A549 (cell line): ENCODE measurements at regions not wholly inside any gene's neighbourhood (a gene's known extent, or its start where the extent isn't known, plus 50 kb on each side); places are given as distances from the start of the nearest gene placed in this dataset.

Experiments used
- ATAC-seq, 2 experiments: fragments of 200-7000 bp in 1 of 2; fragments of >200 bp in 1 of 2; cut with Nextera tagmentation in 1 of 2; cut with Tn5 transposase in 1 of 2; 3 replicates each; pipeline versions ENCODE4 v1.8.0 to v1.9.1; 2018 to 2020; ENCODE audit warnings: mild to moderate bottlenecking in 1 of 2, moderate library complexity in 1 of 2
- CTCF ChIA-PET: fragments of 300-600 bp; sonication (Branson Sonifier 250); formaldehyde crosslinking; extraction: SDS; loops from one replicate; lab custom pipeline; 2021; ENCODE audit warnings: antibody characterized with exemption, inconsistent platforms; lab: Yijun Ruan, JAX
- POLR2A ChIA-PET: fragments of 350-600 bp; formaldehyde crosslinking; extraction: SDS; loops from one replicate; lab custom pipeline; 2021; ENCODE audit warnings: antibody characterized with exemption, inconsistent platforms; lab: Yijun Ruan, JAX
- DNase-seq, 2 experiments: peaks; one replicate each; pipeline versions ENCODE4 v3.0.0 to v3.0.0-alpha.2; 2011 to 2016; ENCODE audit warnings: low read depth in 1 of 2, low spot score in 1 of 2
- FAIRE-seq: peaks from 2 replicates; lab custom pipeline; 2011; peaks lifted over from hg19 to GRCh38; lab: Jason Lieb, UNC
- H3K27ac ChIP-seq, 2 experiments: fragments of >200 bp; sonication (Bioruptor Twin); formaldehyde crosslinking; 3 replicates each; pipeline ENCODE4 v1.5.1; 2016 to 2017
- H3K4me1 ChIP-seq: fragments of >200 bp; sonication (Bioruptor Twin); formaldehyde crosslinking; 3 replicates; pipeline ENCODE4 v1.6.1; 2016
- H3K4me2 ChIP-seq: fragments of >200 bp; sonication (Bioruptor Twin); formaldehyde crosslinking; 3 replicates; pipeline ENCODE4 v1.6.1; 2016
- H3K4me3 ChIP-seq: fragments of >200 bp; sonication (Bioruptor Twin); formaldehyde crosslinking; 3 replicates; pipeline ENCODE4 v1.5.1; 2016
- H3K9me3 ChIP-seq: fragments of >200 bp; sonication (Bioruptor Twin); formaldehyde crosslinking; 3 replicates; pipeline ENCODE4 v1.6.1; 2016
- CBX2 ChIP-seq: fragments of 200-600 bp; sonication (generic); IDR thresholded peaks from 2 replicates; pipeline ENCODE4 v1.6.1; 2016; ENCODE audit warnings: low read depth, mild to moderate bottlenecking, borderline replicate concordance
- FOSB ChIP-seq: fragments of 250-450 bp; sonication (Bioruptor Pico); IDR thresholded peaks from 2 replicates; pipeline ENCODE4 v1.5.0; 2020; ENCODE audit warnings: mild to moderate bottlenecking, moderate library complexity
- FOSL2 ChIP-seq, 2 experiments: fragments of 450-650 bp in 1 of 2; fragments of >200 bp in 1 of 2; sonication (Bioruptor Twin) in 1 of 2; formaldehyde crosslinking; IDR thresholded peaks; 2 replicates each; pipeline versions ENCODE4 v1.5.0 to v1.6.1; 2016 to 2020; ENCODE audit warnings: mild to moderate bottlenecking in 1 of 2, moderate library complexity in 1 of 2
- GATA3 ChIP-seq: IDR thresholded peaks from 2 replicates; pipeline ENCODE4 v1.6.1; 2012; ENCODE audit warnings: borderline replicate concordance
- HDAC2 ChIP-seq: fragments of 200-600 bp; sonication (generic); IDR thresholded peaks from 2 replicates; pipeline ENCODE4 v1.6.1; 2016
- HEYL ChIP-seq: fragments of 250-450 bp; sonication (Bioruptor Pico); IDR thresholded peaks from 2 replicates; pipeline ENCODE4 v1.8.0; 2021; ENCODE audit warnings: mild to moderate bottlenecking, moderate library complexity
- KDM1A ChIP-seq: fragments of 200-600 bp; sonication (generic); IDR thresholded peaks from 2 replicates; pipeline ENCODE4 v1.6.1; 2016; ENCODE audit warnings: low read depth, mild to moderate bottlenecking
- KDM5A ChIP-seq: fragments of 200-600 bp; sonication (generic); IDR thresholded peaks from 2 replicates; pipeline ENCODE4 v1.6.1; 2016; ENCODE audit warnings: antibody characterized with exemption, mild to moderate bottlenecking
- NFE2L2 ChIP-seq: fragments of 150-350 bp; conservative IDR thresholded peaks from 2 replicates; pipeline ENCODE4 v1.6.1; 2014; ENCODE audit warnings: low read length
- NR3C1 ChIP-seq: fragments of >200 bp; sonication (Bioruptor Twin); formaldehyde crosslinking; IDR thresholded peaks from 3 replicates; pipeline ENCODE4 v1.6.1; 2017
- PHF8 ChIP-seq: fragments of 200-600 bp; sonication (generic); IDR thresholded peaks from 2 replicates; pipeline ENCODE4 v1.6.1; 2016; ENCODE audit warnings: low read depth, mild to moderate bottlenecking, antibody characterized with exemption, moderate library complexity, borderline replicate concordance
- RAD21 ChIP-seq, 2 experiments: fragments of >200 bp in 1 of 2; sonication (Bioruptor Twin) in 1 of 2; formaldehyde crosslinking in 1 of 2; IDR thresholded peaks in 1 of 2; conservative IDR thresholded peaks in 1 of 2; 2 replicates in 1 of 2; 3 replicates in 1 of 2; pipeline ENCODE4 v1.6.1; 2012 to 2018; ENCODE audit warnings: inconsistent platforms in 1 of 2
- RCOR1 ChIP-seq: fragments of 150-350 bp; IDR thresholded peaks from 2 replicates; pipeline ENCODE4 v1.6.1; 2014; ENCODE audit warnings: antibody characterized with exemption, low read length, low read depth
- SMC3 ChIP-seq: fragments of >200 bp; sonication (Bioruptor Twin); formaldehyde crosslinking; IDR thresholded peaks from 3 replicates; pipeline ENCODE4 v1.6.1; 2018; ENCODE audit warnings: inconsistent platforms
- SREBF2 ChIP-seq: fragments of 450-650 bp; IDR thresholded peaks from 2 replicates; pipeline ENCODE4 v1.6.1; 2014; ENCODE audit warnings: mild to moderate bottlenecking, moderate library complexity
- WGBS: methylation state at CpG from one replicate; pipeline ENCODE4 v1.1.6; 2017; ENCODE audit errors: missing lambda C conversion rate; 5-methylcytosine and 5-hydroxymethylcytosine counted together
- TF ChIP-seq, protein P1 (sequence below): fragments of 250-450 bp; sonication (Bioruptor Pico); IDR thresholded peaks from 2 replicates; pipeline ENCODE4 v1.5.0; 2020; ENCODE audit warnings: low read depth, mild to moderate bottlenecking, moderate library complexity
- TF ChIP-seq, protein P2 (sequence below): fragments of >200 bp; sonication (Bioruptor Twin); formaldehyde crosslinking; IDR thresholded peaks from 3 replicates; pipeline ENCODE4 v1.5.1; 2016
- TF ChIP-seq, protein P3 (sequence below): fragments of >200 bp; sonication (Bioruptor Twin); formaldehyde crosslinking; IDR thresholded peaks from 2 replicates; pipeline ENCODE4 v1.6.1; 2016
- TF ChIP-seq, protein P4 (sequence below): IDR thresholded peaks from 2 replicates; pipeline ENCODE4 v1.6.1; 2012
- TF ChIP-seq, protein P5 (sequence below): fragments of 450-650 bp; IDR thresholded peaks from 2 replicates; pipeline ENCODE4 v1.6.1; 2014; ENCODE audit warnings: antibody characterized with exemption
- TF ChIP-seq, protein P6 (sequence below): IDR thresholded peaks from 2 replicates; pipeline ENCODE4 v1.6.1; 2012

DNA sequence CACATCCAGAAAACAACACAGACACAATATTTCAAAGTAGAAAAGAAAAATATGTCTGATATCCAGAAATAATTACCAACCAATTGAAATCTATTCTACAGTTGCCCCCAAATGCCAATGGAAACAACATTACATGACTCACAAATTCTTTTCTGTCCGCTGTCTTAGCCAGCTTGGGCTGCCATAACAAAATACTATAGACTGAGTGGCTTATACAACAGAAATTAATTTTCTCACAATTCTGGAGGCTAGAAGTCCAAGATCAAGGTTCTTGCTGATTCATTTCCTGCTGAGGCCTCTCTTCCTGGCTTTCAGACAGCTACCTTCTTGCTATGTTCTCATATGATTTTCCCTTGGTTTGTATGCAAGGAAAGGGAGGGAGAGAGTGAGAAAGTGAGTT lies 698.1 kb downstream of the DHX35 start:
- H3K4me1 ChIP-seq = no peaks in the 10 kb centered on the region
- TF ChIP-seq, protein P1, sequence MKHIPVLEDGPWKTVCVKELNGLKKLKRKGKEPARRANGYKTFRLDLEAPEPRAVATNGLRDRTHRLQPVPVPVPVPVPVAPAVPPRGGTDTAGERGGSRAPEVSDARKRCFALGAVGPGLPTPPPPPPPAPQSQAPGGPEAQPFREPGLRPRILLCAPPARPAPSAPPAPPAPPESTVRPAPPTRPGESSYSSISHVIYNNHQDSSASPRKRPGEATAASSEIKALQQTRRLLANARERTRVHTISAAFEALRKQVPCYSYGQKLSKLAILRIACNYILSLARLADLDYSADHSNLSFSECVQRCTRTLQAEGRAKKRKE (CRISPR knock-in tag) = no peak
- TF ChIP-seq PHF8 = no peak
- TF ChIP-seq HEYL (CRISPR knock-in tag) = no peak
- TF ChIP-seq FOSB (CRISPR knock-in tag) = no peak
- TF ChIP-seq KDM5A = no peak
- no peak for TF ChIP-seq NR3C1
- no peak for TF ChIP-seq KDM1A
- TF ChIP-seq SMC3 = no peak
- TF ChIP-seq CBX2 = no peak
- no peak for TF ChIP-seq FOSL2 (IDR thresholded peaks at IDR 0.05)
- no peak for TF ChIP-seq FOSL2 (CRISPR knock-in tag; IDR thresholded peaks at IDR 0.05)
- TF ChIP-seq, protein P2, sequence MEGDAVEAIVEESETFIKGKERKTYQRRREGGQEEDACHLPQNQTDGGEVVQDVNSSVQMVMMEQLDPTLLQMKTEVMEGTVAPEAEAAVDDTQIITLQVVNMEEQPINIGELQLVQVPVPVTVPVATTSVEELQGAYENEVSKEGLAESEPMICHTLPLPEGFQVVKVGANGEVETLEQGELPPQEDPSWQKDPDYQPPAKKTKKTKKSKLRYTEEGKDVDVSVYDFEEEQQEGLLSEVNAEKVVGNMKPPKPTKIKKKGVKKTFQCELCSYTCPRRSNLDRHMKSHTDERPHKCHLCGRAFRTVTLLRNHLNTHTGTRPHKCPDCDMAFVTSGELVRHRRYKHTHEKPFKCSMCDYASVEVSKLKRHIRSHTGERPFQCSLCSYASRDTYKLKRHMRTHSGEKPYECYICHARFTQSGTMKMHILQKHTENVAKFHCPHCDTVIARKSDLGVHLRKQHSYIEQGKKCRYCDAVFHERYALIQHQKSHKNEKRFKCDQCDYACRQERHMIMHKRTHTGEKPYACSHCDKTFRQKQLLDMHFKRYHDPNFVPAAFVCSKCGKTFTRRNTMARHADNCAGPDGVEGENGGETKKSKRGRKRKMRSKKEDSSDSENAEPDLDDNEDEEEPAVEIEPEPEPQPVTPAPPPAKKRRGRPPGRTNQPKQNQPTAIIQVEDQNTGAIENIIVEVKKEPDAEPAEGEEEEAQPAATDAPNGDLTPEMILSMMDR = no peak
- no peak for TF ChIP-seq RAD21 (conservative IDR thresholded peaks at IDR 0.05 in 1 of 2, IDR thresholded peaks at IDR 0.05 in 1 of 2)
- TF ChIP-seq, protein P3, sequence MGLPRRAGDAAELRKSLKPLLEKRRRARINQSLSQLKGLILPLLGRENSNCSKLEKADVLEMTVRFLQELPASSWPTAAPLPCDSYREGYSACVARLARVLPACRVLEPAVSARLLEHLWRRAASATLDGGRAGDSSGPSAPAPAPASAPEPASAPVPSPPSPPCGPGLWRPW = no peak
- TF ChIP-seq, protein P4, sequence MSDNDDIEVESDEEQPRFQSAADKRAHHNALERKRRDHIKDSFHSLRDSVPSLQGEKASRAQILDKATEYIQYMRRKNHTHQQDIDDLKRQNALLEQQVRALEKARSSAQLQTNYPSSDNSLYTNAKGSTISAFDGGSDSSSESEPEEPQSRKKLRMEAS = no peak
- no peak for TF ChIP-seq HDAC2
- TF ChIP-seq, protein P5, sequence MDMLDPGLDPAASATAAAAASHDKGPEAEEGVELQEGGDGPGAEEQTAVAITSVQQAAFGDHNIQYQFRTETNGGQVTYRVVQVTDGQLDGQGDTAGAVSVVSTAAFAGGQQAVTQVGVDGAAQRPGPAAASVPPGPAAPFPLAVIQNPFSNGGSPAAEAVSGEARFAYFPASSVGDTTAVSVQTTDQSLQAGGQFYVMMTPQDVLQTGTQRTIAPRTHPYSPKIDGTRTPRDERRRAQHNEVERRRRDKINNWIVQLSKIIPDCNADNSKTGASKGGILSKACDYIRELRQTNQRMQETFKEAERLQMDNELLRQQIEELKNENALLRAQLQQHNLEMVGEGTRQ = no peak
- TF ChIP-seq NFE2L2 = no peak
- TF ChIP-seq SREBF2 = no peak
- TF ChIP-seq GATA3 = no peak
- ChIA-PET CTCF (no interaction called here), POLR2A (no interaction called here)
- FAIRE-seq (no peak), DNase-seq (no peak), ATAC-seq (no peak)
- no peak overlapping the region for H3K27ac ChIP-seq
- no peak overlapping the region for H3K4me3 ChIP-seq
- H3K9me3 ChIP-seq = no peaks in the 10 kb centered on the region; the same call in 2 of the 3 replicates
- WGBS = 19% methylated on average over 1 of the region's 1 CpG
- H3K4me2 ChIP-seq = no peak overlapping the region

DNA sequence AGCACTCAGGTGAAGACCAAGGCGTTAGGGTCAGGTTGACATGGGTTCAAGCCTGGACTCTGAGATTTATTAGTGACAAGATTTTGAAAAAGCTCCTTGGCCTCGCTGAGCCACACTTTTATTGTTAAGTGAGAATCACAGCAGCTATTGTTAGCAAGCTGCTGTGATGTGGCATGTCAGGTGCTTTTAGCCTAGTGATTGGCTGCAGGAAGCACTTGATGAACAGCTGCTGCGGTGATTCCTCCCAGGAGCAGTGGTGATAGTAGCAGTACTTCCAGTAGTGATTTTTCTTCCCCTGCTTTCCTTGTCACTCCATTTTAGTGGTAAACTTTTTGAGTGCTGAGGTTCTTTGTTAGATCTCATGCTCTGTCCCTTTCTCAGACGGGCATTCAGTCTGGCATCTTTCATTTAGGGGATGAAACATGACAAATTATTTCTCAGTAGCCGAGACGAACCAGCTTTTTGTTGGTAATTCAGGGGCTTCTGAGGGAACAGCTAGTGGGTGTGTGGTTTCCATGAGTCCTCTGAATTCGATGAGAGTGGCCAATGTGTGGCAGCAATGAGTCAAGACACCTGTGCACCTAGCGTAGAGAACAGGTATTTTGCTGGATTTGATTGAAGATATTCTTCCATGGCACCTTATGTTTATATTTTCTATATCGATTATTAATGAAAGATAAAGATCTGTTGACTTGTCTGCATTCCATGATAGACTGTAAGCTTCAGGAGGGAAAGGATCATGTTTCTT lies 696.7 kb downstream of the DHX35 start:
- WGBS = 9% methylated on average over 9 of the region's 9 CpGs
- TF ChIP-seq SREBF2 (no peak), HDAC2 (no peak), RCOR1 (no peak)
- TF ChIP-seq, protein P6, sequence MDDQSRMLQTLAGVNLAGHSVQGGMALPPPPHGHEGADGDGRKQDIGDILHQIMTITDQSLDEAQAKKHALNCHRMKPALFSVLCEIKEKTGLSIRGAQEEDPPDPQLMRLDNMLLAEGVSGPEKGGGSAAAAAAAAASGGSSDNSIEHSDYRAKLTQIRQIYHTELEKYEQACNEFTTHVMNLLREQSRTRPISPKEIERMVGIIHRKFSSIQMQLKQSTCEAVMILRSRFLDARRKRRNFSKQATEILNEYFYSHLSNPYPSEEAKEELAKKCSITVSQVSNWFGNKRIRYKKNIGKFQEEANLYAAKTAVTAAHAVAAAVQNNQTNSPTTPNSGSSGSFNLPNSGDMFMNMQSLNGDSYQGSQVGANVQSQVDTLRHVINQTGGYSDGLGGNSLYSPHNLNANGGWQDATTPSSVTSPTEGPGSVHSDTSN = no peak
- ChIA-PET POLR2A (no interaction called here), CTCF (no interaction called here)
- FAIRE-seq (no peak), DNase-seq (no peak), ATAC-seq (no peak)
- H3K4me1 ChIP-seq = no peaks in the 10 kb centered on the region
- no peak overlapping the region for H3K4me3 ChIP-seq
- H3K27ac ChIP-seq = no peak overlapping the region
- H3K9me3 ChIP-seq = no peaks in the 10 kb centered on the region; the same call in 2 of the 3 replicates
- H3K4me2 ChIP-seq = no peak overlapping the region
